Mucosa of rectum (tissue), 2 donors: ENCODE measurements at regions not wholly inside any gene's neighbourhood (a gene's known extent, or its start where the extent isn't known, plus 50 kb on each side); places are given as distances from the start of the nearest gene placed in this dataset.

ENCODE experiments used
- H3K27ac ChIP-seq, 2 donors: one replicate each; pipeline ENCODE4 v1.7.0; 2013; ENCODE audit warnings: inconsistent platforms in 2 of 2, low read depth in 2 of 2, low read length in 2 of 2
- H3K27me3 ChIP-seq, 2 donors: one replicate each; pipeline ENCODE4 v1.7.0; 2013; ENCODE audit warnings: low read length in 2 of 2; ENCODE audit not compliant: control insufficient read depth in 2 of 2, insufficient read depth in 2 of 2
- H3K36me3 ChIP-seq, 2 donors: one replicate each; pipeline ENCODE4 v1.7.0; 2013; ENCODE audit warnings: low read length in 2 of 2; ENCODE audit not compliant: control insufficient read depth in 2 of 2, insufficient read depth in 2 of 2
- H3K4me1 ChIP-seq, 2 donors: one replicate each; pipeline ENCODE4 v1.7.0; 2013; ENCODE audit warnings: low read length in 2 of 2, mild to moderate bottlenecking in 1 of 2; ENCODE audit not compliant: control insufficient read depth in 2 of 2, insufficient read depth in 2 of 2
- H3K4me3 ChIP-seq, 2 donors: one replicate each; pipeline ENCODE4 v1.7.0; 2013; ENCODE audit warnings: low read length in 2 of 2
- H3K9ac ChIP-seq, 2 donors: one replicate each; pipeline ENCODE4 v1.7.0; 2013; ENCODE audit warnings: low read length in 2 of 2, low read depth in 1 of 2, mild to moderate bottlenecking in 1 of 2
- H3K9me3 ChIP-seq, 2 donors: one replicate each; pipeline ENCODE4 v1.7.0; 2013; ENCODE audit warnings: low read length in 2 of 2; ENCODE audit not compliant: control insufficient read depth in 2 of 2
- donor health status: healthy.
- donor health status: Normal muscosa, but diverticular disease.

- no peaks in the 10 kb centered on the region for H3K9me3 ChIP-seq
- no peaks in the 10 kb centered on the region for H3K36me3 ChIP-seq
- no peak overlapping the region for H3K4me3 ChIP-seq
- H3K27me3 ChIP-seq: no peaks in the 10 kb centered on the region
- no peak overlapping the region for H3K9ac ChIP-seq
- peaks cover 0 to 2% of the 10 kb centered on the region in 2 donors for H3K4me1 ChIP-seq
- no peak overlapping the region for H3K27ac ChIP-seq
Observed at GRCh38 chr3:56975567-56975966, 84.9 kb upstream of the SPATA12 start.

GRCh38 chr3:56974247-56974930 is 86.1 kb upstream of the SPATA12 start:
- Histone ChIP-seq H3K27ac (no peak overlapping the region), H3K9ac (no peak overlapping the region), H3K4me3 (no peak overlapping the region), H3K9me3 (no peaks in the 10 kb centered on the region), H3K36me3 (no peaks in the 10 kb centered on the region), H3K27me3 (no peaks in the 10 kb centered on the region), H3K4me1 (peaks cover 0 to 2% of the 10 kb centered on the region in 2 donors)

GRCh38 chr3:56971816-56972215 is 88.6 kb upstream of the SPATA12 start:
- no peaks in the 10 kb centered on the region for H3K4me1 ChIP-seq
- H3K27me3 ChIP-seq: no peaks in the 10 kb centered on the region
- no peaks in the 10 kb centered on the region for H3K9me3 ChIP-seq
- H3K27ac ChIP-seq: no peak overlapping the region
- no peak overlapping the region for H3K4me3 ChIP-seq
- H3K36me3 ChIP-seq: no peaks in the 10 kb centered on the region
- no peak overlapping the region for H3K9ac ChIP-seq

DNA sequence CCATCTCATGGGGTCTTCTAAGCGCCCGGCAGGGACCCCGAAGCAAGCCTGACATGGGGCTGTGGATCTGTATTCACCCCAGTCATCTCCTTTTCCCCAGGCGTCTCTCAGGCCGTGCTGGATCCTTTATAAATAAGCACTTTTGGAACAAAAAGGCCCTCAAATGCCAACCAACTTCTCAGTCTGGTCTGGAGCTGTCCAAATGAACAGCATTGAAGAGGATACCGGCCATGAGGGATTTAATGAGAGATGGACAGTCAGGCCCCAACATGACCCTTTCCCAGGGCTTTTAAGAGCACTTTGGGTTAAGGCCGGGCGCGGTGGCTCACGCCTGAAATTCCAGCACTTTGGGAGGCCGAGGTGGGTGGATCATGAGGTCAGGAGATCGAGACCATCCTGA is 89.2 kb upstream of the SPATA12 start:
- Histone ChIP-seq H3K4me1 (no peaks in the 10 kb centered on the region), H3K36me3 (no peaks in the 10 kb centered on the region), H3K4me3 (no peak overlapping the region), H3K27me3 (no peaks in the 10 kb centered on the region), H3K27ac (no peak overlapping the region), H3K9ac (no peak overlapping the region), H3K9me3 (no peaks in the 10 kb centered on the region)

GRCh38 chr3:56970461-56970879 is 90.0 kb upstream of the SPATA12 start:
- Histone ChIP-seq H3K4me3 (no peak overlapping the region), H3K27me3 (no peaks in the 10 kb centered on the region), H3K27ac (no peak overlapping the region), H3K9ac (no peak overlapping the region), H3K4me1 (no peaks in the 10 kb centered on the region), H3K36me3 (no peaks in the 10 kb centered on the region), H3K9me3 (no peaks in the 10 kb centered on the region)

- Histone ChIP-seq H3K9ac (no peak overlapping the region), H3K4me1 (no peaks in the 10 kb centered on the region), H3K27me3 (no peaks in the 10 kb centered on the region), H3K4me3 (no peak overlapping the region), H3K36me3 (no peaks in the 10 kb centered on the region), H3K9me3 (no peaks in the 10 kb centered on the region), H3K27ac (no peak overlapping the region)
Observed at GRCh38 chr3:56969851-56970250, 90.6 kb upstream of the SPATA12 start.

DNA sequence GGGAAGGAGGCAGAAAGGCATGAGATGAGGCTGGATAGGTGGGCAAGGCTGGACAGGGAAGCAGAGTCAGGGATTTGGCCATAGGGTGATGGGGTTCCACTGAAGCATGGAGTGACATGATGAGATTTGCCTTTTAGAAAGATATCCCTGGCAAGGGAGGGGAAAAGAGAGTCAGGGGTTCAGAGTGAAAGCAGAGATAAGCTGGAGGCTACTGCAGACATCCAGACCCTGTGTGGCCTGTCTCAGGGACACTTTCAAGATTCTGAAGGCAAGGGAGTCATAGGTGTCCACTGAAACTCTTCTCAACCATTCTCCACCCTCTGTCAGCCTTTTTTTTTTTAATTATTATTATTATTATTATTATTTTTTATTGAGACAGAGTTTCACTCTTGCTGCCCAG is 94.0 kb upstream of the SPATA12 start:
- H3K9ac ChIP-seq: no peak overlapping the region
- no peaks in the 10 kb centered on the region for H3K4me1 ChIP-seq
- no peaks in the 10 kb centered on the region for H3K9me3 ChIP-seq
- no peak overlapping the region for H3K27ac ChIP-seq
- no peaks in the 10 kb centered on the region for H3K27me3 ChIP-seq
- H3K4me3 ChIP-seq: no peak overlapping the region
- H3K36me3 ChIP-seq: no peaks in the 10 kb centered on the region

DNA sequence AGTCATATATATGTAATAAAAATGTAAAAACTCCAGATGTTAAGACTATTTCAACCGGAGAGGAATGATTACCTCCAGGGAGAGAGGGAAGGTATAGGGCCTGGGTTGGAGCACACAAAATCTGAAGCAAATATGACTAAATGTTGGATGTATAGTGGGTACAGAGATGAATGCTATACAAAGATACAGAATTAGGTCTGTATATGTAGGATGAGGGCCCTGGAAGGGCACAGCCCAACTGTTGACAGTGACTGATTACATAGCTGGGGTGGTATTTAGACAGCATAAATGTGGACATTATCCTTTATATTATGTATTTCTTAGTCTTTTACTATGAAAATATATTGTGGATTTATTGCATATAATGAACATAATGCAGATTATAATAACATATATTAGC is 94.4 kb upstream of the SPATA12 start:
- Histone ChIP-seq H3K27ac (no peak overlapping the region), H3K27me3 (no peaks in the 10 kb centered on the region), H3K4me1 (no peaks in the 10 kb centered on the region), H3K9me3 (no peaks in the 10 kb centered on the region), H3K9ac (no peak overlapping the region), H3K36me3 (no peaks in the 10 kb centered on the region), H3K4me3 (no peak overlapping the region)

DNA sequence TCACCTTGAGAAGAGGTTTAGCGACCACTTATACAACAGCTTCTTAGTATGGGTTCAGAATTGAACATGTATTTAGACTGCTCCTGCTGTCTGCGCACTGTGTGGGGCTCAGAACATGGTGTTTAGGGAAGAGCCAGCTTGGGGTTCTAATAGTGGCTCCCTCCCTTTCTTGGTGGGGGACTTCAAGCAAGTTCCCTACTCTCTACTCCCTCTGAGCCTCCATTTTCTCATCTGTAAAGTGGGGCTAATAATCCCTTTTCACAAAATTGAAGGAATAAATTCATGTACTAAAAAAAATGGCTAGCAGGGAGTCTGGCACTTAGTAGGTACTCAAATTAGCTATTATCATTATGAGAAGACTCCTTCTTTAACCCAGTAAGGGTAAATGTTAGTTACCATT is 97.5 kb upstream of the SPATA12 start:
- no peak overlapping the region for H3K27ac ChIP-seq
- no peak overlapping the region for H3K9ac ChIP-seq
- H3K9me3 ChIP-seq: no peaks in the 10 kb centered on the region
- no peaks in the 10 kb centered on the region for H3K4me1 ChIP-seq
- no peaks in the 10 kb centered on the region for H3K36me3 ChIP-seq
- no peak overlapping the region for H3K4me3 ChIP-seq
- H3K27me3 ChIP-seq: no peaks in the 10 kb centered on the region

GRCh38 chr3:56962206-56962605 is 98.3 kb upstream of the SPATA12 start:
- no peaks in the 10 kb centered on the region for H3K9me3 ChIP-seq
- H3K27ac ChIP-seq: no peak overlapping the region
- no peak overlapping the region for H3K9ac ChIP-seq
- peaks cover 0 to 4% of the 10 kb centered on the region in 2 donors for H3K36me3 ChIP-seq
- H3K4me3 ChIP-seq: no peak overlapping the region
- H3K27me3 ChIP-seq: no peaks in the 10 kb centered on the region
- no peaks in the 10 kb centered on the region for H3K4me1 ChIP-seq
